ENCODE measurements at regions not wholly inside any gene's neighbourhood (a gene's known extent, or its start where the extent isn't known, plus 50 kb on each side); places are given as distances from the start of the nearest gene placed in this dataset.

DNA sequence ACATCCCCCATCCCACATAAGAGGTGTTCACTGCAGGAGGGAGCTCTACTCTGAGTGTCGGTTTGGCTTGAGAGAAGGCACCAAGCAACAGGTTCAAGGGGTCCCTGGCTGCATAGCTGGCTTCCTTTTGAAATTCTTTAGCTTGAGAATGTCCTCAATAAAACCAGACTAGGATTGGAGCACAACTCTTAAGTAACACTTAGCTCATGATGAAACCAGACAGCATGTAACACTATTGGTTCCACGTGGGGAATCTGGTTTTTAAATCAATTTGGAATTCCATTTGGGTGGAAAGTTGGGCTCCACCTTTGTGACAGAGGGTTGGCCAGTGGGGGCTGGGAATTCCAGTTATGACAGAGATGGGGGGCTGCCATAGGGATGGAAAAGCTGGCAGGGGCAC, 281.2 kb downstream of the TLE3 start:
- no peak for DNase-seq (ENCODE audit: low read depth)

DNA sequence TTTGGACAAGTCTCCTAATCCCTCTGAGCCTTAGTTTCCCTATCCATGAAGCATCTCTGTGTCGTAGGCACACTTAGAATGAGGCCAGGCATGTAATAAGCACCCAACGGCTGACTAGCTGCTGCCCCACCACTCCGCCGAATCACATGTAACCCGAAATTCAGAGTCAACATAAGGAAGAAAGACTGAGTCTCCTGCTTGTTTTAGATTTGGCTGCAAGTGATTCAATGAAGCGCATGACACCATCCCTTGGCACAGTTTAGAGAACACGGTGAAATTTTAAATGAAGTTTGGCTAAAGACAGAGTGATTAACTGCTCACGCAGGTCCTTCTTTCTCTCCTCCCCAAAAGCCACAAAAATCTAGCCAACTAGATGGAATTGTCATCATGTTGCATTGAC, 279.2 kb downstream of the TLE3 start:
- no peak for DNase-seq (ENCODE audit: low read depth)

DNA sequence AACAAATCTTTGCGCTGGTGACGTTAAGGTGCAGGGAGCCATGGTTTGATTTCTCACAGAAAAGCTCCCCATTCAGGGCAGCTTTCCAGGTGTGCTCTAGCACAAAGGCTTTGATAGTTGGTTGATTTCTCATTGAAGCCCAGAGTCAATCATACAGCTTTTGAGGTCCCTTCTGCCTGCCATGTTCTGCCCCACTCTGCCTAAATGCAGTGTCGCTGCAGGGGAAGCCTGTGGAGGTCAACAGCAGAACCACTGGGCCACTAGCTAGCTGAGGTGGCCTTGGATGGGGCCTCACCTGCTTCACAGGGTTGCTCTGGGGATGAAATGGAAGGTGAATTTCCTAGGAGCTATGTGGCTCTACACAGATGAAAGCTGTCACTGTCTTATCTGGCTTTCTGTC, 278.3 kb downstream of the TLE3 start:
- DNase-seq (ENCODE audit: low read depth) = no peak

DNA sequence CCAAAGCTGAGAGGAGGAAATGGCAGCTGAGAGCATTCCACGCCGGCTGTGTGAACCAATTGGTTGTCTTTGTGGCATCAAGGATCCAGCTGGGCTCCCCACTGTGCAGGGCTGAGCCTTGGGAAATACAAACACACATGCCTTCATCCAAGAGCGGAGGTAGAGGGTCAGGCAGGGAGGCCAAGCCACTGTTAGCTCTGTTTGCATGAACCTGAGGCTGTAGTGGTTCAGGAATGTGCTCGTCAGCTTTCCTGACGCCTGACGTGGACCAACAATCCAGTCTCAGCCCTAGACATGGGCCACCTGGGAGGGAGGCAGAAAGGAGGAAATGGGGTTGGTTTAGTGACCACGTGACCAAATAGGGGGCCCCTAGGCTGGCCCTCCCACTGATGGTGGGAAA, 276.9 kb downstream of the TLE3 start:
- DNase-seq (ENCODE audit: low read depth) = no peak

DNA sequence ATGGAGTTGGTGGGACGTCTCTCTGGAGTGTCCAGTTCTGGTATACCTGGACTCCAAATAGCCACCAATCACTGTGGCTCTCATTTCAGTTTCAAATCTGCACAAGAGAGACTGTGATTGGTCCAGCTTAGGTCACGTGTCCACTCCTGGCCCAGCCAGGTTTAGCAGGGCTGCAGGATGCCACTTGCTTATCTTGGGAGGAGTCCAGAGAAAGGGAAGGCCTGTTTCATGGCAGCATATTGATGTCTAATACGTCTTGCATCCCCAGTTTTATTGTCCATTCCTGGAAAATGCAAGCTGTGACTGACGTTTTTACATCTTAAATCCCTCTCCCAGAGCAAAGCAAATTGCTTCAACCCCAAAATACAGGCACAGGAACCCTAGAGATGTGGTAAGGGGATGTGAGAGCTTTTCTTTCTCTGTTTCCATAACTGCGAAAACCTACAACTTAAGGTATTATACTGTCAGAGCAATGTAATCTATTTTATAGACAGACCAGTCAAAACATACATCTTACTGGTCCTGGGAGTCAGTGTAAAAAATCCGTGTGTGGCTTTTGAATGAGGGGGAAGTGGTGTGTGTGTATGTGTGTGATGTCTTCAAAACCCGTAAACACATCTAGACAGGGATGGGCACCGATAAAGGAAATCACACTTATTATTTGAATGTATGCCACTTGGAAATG, 274.4 kb downstream of the TLE3 start:
- no peak for DNase-seq (ENCODE audit: low read depth)

DNA sequence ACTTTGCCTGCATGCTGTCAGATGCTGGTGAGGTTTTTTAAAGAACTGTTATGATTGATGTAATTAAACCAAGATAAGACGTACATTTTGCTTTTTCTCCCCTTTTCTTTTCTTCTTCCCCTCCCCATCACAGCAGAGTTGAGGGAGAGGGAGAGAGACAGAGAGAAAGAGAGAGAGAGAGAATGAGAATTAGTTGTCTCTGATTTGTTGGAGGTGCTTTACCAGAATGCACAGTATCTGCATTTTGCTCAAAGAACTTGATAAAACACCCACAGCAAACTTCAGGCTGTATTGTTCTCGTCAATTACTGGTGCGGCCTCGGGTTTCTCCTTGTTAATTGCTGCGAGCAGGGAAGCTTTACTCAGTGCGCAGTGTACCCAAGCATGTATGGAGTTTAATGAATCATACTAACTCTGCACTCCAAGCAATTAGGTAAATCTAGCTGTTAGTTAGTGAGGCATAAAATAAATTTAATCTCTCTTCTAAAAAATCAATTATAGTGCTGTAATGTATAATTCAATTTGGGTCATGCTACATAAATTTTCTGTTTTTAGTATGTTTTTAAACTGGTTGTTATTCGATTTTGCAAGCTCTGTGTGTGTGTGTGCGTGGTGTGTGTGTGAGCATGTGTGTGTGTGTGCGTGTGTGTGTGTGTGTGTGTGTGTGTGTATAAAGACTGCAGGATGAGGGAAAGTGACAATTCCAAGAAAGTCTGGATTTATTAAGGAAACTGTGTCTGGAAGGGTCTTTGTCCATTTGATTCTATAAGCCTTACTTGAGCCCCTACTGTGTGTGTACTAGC, 273.4 kb downstream of the TLE3 start:
- DNase-seq (ENCODE audit: low read depth) = no peak

DNA sequence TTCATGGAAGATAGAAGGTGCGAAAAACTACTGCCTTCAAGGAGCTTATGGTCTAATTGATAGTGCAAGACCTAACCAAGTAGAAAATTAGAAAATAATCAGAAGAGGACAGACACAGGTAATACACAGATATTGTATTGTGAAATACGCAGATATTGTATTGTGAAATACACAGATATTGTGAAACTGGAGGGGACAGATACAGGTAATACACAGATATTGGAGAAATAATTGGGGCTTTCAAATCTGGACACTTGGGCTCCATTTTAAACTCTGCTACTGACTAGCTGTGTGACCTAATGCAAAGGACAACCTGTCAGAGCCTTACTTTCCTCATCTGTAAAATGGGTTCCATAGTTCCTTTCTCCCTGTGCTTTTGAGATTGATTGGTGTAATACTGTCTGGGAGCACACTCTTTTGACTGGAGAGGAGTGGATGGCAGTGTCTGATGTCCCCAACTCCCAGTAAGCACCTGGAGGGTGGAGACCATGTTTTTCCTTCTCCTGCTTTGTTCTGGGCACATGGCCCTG, 272.8 kb downstream of the TLE3 start:
- no peak for DNase-seq (ENCODE audit: low read depth)

DNA sequence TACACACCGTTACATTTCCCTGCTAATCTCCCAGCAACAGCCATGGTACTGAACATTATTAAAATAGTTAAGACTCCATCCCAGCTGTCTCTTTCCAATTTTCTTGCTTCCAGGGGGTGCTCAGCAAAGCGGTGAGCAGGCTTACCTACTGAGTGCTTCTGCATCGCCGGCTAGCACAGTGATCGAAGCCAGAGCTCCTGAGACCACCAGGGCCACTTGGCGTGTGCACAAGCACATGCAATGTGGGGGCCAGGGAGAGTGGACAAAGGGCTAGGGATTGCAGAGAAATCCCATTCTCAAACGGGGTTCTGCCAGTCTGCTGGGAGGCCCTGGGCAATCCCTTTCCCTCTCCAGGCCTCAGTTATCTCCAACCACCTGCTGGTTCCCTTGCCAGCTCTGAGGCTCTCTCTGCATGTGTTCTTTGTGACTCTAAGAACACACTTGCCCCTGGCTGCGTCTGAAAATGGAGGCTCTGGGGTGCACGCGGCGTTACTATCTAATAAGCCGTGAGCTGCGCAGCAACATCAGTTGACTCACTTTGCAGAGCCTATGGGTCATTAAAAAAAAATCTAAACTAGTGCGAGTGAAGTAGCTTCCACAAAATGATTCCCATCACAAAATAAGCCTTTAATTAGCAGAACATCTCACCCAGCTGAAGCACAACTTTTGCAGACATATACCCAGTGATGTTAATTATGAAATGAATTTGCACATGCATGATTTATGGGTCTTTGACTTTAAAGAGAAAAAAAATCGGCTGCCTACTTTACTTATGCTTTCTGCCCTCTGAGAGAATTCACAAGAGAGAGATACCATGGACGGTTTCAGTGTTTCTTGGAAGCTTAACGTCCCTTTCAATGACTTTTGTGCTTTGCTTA, 271.5 kb downstream of the TLE3 start:
- DNase-seq (ENCODE audit: low read depth) = no peak

DNA sequence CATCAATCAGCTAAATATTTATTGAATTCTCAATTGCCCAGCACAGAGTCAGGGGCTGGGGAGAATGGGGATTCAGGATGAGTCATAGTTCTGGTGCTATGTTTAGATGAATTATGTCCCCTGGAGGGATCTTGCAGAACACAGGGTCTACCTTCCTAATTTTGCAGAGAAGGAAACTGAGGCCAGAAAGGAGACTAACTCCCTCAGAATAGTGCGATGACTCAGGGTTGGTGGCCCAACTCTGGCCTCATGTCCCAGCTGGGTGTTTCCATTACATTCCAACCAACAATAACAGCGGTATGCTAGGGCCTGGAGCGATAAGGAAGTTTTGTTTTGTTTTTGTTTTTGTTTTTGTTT, 270.9 kb downstream of the TLE3 start:
- no peak for DNase-seq (ENCODE audit: low read depth)

DNA sequence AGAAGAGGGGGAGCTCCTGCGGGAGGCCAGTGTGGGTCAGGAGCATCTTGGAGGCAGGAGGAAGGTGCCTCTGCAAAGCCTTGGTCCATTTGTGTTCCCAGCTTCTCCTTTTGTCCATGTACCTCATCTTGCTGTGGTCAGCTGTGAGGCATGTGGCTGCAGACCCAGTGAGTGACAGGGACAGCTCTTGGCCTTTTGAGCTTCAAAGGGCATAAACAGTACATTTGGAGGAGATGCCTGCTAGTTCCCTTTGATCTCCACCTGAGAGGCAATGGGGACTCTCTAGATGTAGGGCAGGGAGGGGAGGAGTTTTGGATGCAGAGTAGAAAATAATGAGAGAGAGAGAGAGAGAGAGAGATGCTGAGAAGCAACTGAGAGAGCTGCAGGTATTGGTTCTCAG, 270.0 kb downstream of the TLE3 start:
- DNase-seq (ENCODE audit: low read depth) = no peak

DNA sequence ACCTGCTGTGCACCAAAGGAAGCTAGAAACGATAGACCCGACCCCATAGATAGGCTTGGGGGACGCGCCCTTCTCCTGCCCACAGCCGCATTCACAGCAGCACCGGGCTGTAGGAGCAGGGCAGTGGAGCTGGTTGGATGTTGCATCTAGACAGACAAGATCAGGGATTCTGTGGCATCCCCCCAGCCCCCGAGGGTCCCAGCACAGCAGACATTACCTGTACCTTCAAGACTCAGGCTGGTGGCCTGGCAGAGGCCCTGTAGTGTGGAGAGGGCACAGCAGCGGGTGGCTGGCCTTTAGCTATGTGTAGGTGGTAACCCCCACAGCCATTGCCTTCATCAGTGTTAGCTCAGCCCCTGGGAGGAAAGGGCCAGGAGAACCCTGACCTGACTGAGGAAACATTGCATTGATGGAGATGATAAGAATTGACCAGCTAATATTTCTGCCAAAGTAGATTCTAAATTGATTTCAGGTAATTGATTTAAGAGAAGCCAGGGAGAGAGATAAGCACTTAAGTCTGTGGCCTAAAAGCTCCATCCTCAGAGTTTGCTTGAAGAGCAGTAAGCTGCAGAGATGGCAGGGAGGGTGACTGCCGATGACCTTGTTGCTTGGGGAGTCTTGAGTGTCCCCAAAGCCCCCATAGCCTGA, 269.4 kb downstream of the TLE3 start:
- no peak for DNase-seq (ENCODE audit: low read depth)

DNA sequence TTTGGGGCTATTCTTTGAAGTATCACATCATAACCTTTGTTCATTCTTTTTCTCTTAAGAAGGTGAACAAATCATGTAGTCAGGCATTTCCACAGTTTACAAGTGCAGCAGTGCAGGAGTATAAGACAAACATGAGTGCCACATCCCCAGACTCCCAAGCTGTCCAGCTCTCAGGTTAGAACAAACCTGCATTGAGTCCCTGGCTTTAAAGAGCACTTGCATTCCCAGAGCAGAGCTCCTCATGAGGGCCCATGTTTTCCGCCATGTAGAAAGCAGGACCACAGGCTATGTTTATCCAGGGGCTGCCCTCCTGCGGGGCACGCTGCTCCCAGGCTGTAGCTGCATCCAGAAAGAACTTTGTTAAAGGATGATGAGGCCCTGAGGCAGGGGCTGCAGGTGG, 267.7 kb downstream of the TLE3 start:
- DNase-seq (ENCODE audit: low read depth) = no peak

DNA sequence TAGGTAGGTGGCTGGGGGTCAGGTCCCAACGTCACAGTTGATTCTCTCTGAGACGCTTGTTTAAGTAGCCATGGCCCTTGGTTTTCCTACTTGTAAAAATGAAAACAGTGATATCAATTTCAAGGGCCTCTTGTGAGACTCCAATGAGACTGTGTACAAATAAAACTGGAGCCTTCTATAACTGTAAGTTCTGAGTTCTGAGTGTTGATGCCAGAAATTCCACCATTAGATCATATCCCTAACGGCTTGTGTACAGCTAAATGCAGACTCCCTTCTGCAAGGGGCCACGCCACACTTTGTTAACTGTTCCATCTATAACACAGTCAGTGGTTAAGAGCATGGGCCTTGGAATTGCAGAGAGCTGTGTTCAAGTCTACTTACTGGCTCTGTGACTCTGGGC, 267.3 kb downstream of the TLE3 start:
- no peak for DNase-seq (ENCODE audit: low read depth)

DNA sequence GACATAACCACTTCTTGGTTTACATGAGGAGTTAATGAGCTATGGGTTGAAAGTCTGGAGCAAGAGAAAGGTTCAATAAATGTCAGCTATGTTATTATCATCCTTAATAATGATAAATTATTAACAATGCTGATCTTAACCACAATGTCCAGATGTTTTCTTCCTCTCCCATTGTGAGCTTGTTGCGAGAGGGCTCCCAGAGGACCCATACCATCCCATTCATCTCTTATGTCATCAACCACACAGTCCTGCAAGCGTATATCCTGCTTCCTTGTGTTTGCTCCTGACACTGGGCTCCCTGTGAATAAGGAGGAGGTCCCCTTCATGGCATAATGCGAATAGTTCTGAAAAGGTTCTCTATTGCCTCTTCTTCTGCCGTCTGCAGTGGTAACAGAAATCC, 266.8 kb downstream of the TLE3 start:
- no peak for DNase-seq (ENCODE audit: low read depth)

DNA sequence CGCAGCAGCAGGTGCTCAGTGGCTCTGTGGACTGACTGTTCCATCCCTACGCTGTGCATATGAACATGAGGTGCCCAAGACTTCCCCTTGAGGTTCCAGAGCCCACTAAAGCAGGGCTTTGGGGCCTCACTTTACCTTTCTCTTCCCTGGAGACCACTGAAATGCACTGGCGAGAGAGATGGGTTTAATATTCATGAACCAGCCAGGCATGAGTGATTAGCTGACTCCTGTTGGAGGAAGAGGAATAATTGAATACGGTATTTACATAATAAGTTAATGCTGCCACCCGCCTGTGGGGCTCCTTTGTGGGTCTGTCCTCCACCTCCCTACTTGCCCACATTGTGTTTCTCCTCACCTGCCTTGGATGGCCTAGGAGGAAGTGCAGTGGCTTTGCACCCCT, 263.4 kb downstream of the TLE3 start:
- DNase-seq (ENCODE audit: low read depth) = no peak

DNA sequence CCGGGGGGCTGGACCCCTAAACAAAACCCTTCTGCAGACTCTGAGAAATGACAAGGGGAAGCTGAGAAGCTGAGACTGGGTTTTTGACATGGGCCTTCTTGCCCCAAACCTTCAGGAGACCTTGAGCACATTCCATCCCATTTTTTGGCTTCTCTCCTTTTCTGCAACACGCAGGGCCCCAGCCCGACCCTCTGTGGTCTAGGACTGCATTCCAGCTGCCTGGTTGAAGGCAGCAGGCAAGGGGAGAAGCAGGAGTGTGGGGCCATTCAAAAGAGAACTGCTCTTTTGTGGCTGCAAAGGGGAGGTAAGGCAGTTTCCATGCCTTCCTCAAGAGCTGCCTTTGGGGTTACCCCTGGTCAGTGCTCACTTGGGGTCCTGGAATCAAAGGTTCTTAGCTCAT, 263.0 kb downstream of the TLE3 start:
- DNase-seq (ENCODE audit: low read depth) = no peak

DNA sequence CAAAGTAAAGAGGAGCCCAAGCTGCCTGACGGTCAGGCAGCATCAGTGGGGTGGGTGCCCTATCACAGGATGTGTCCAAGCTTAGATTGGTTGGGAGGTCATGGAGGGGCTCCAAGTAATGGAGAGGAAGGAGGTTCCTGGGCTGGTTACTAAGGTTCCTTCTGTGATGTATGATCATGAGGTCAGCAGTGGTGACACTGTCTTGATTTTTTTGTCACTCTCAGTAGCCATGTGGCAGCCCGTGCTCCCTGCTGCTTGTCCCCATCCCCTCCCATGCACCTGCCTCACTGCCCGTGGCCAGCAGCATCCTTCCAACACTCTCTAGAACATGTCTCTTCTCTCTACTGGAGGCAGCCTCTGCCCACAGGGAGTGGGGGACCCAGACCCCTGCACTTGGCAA, 261.7 kb downstream of the TLE3 start:
- no peak for DNase-seq (ENCODE audit: low read depth)

DNA sequence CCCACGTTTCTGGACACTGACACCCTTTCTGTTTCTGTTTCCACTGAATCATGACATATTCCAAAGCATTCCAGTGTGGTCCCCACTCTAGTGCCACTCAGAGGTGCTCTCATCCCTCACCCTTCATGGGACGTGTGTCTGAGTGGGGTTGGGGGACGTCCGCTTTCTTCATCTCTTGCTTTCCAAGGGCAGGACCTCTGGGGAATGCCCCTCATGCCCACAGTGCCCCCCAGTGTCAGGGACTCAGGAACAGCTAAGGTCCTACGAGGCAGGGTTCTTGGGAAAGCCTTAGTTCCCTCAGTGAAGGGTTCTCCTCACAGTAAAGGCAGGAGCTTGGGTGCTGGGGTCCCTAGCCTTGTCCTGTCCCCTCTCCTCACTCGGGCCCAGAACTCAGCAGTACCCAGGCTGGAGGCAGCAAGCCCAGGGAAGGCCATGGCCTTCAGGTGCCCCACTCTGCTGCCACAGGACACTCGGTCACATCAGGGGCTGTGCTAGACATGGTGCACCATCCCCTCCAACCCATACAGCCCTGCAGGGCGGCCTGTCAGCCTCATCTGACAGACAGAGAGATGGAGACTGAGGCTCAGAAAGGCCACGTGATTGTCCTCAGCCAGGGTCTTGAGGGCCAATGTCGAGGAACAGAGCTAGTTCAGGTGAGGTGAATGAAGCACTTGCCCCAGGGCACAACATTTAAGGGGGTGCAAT, 261.0 kb downstream of the TLE3 start:
- no peak for DNase-seq (ENCODE audit: low read depth)

DNA sequence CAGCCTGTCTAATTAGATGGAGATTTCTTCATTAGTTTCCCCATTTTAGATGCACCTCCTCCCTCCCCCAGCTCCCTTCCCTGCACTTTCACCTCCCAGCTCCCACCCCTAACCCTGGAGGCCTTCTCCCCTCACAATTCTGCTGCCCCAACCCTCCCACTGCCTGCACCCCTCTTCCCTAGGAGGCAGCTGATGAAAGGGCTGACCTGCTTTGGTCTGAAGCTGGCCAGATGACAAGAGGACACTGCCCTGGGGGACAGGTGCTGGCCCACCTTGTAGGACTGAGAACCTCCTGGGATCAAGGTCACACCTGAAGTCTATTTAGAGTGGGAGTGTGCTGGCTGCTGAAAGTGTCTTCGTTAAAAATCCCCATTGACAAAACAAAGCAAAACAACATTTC, 259.4 kb downstream of the TLE3 start:
- DNase-seq (ENCODE audit: low read depth) = no peak

DNA sequence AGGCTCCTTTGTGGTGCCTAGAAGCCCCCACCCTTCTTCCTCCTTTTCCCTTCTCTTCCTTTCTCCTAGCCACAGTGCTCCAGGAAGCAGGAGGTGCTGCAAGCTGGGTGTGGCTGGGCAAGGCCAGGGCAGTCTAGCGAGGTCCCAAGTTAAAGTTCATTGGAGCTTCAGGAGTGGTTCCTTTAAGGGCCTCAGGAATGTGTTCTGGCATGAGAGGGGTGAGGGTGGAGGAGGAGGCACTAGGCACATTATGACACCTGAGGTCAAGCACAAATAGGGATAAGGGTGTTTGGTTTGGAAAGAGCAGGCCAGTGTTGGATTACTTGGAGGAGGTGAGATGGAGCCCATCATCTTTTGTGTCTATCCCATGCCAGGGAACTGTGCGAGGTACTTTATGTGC, 258.7 kb downstream of the TLE3 start:
- DNase-seq (ENCODE audit: low read depth) = no peak

DNA sequence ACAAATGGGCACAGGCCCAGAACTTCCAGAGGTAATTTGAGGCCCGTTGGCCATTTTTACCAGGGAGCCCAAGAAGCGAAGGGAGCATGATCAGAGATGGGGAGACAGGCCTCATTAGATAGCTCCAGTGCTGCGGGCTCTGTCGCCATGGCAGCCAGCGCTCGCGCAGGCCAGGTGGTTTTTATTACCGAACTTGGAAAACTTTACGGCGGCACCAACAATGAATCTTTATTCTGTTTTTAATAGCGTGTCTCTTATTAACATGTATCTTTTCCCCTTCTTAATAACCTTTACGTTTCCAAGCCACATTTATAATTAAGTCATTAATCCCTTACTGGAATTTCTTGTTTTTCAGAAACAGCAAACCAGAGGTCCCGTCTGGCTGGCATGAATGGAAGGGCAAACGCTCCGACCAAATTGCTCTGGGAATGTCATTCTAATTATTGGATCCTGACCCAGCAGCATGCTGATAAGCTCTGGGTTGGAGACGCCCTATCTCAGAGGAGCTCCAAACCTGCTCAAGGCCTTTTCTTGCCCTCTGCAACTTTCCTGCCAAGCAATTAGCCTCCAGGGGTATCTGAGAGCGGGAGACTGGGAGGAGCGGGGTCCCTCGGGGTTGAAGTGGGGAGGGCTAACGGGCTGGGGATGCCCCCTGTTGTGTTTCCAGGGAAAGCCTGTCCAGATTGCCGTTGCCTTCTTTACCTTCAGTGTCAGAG, 256.4 kb downstream of the TLE3 start:
- no peak for DNase-seq (ENCODE audit: low read depth)

Data from stimulated activated CD4-positive, alpha-beta T cell treated with anti-CD3 and anti-CD28 coated beads, Interleukin-2, amount 100 ng/mL, for 4 hours (primary cell).